Thoracic aorta (tissue), 2 donors: ENCODE measurements at regions not wholly inside any gene's neighbourhood (a gene's known extent, or its start where the extent isn't known, plus 50 kb on each side); places are given as distances from the start of the nearest gene placed in this dataset.

Source experiments
- ATAC-seq: fragments of 150-250 bp; one replicate; pipeline ENCODE4 v1.8.0; 2017; ENCODE audit warnings: low read depth; ENCODE audit not compliant: insufficient number of reproducible peaks, low FRiP score
- DNase-seq: peaks from one replicate; pipeline ENCODE4 v3.0.0-alpha.2; 2020; ENCODE audit warnings: low spot score
- H3K27ac ChIP-seq, 2 donors: fragments of 200-600 bp; sonication (generic); 1 replicate in 1 of 2; 2 replicates in 1 of 2; pipeline ENCODE4 v1.5.1; 2016; ENCODE audit warnings: mild to moderate bottlenecking in 2 of 2, moderate library complexity in 2 of 2
- H3K27me3 ChIP-seq: fragments of 200-600 bp; sonication (generic); replicated peaks from 2 replicates; pipeline ENCODE4 v1.6.0; 2016; ENCODE audit warnings: mild to moderate bottlenecking; ENCODE audit not compliant: insufficient read depth
- H3K36me3 ChIP-seq: fragments of 200-600 bp; sonication (generic); one replicate; pipeline ENCODE4 v1.5.1; 2016
- H3K4me1 ChIP-seq, 2 donors: fragments of 200-600 bp; sonication (generic); 1 replicate in 1 of 2; 2 replicates in 1 of 2; pipeline versions ENCODE4 v1.5.1 to v1.6.0; 2016; ENCODE audit warnings: low read depth in 2 of 2, mild to moderate bottlenecking in 1 of 2; ENCODE audit not compliant: control insufficient read depth in 1 of 2
- H3K4me3 ChIP-seq: fragments of 200-600 bp; sonication (generic); 2 replicates; pipeline ENCODE4 v1.5.1; 2016; ENCODE audit warnings: mild to moderate bottlenecking
- H3K9me3 ChIP-seq: fragments of 200-600 bp; sonication (generic); 2 replicates; pipeline ENCODE4 v1.5.1; 2016
- CTCF ChIP-seq: fragments of 200-600 bp; sonication (generic); IDR thresholded peaks from one replicate; pipeline ENCODE4 v1.5.1; 2019; ENCODE audit warnings: antibody characterized with exemption

GRCh38 chr13:109572389-109572788, 214.0 kb downstream of the IRS2 start:
- DNase-seq (no peak), ATAC-seq (no peak)
- Histone ChIP-seq H3K9me3 (no peaks in the 10 kb centered on the region), H3K4me1 (no peaks in the 10 kb centered on the region), H3K27me3 (no peaks in the 10 kb centered on the region), H3K36me3 (no peaks in the 10 kb centered on the region), H3K4me3 (no peak overlapping the region), H3K27ac (no peak overlapping the region)
- TF ChIP-seq CTCF = no peak

DNA sequence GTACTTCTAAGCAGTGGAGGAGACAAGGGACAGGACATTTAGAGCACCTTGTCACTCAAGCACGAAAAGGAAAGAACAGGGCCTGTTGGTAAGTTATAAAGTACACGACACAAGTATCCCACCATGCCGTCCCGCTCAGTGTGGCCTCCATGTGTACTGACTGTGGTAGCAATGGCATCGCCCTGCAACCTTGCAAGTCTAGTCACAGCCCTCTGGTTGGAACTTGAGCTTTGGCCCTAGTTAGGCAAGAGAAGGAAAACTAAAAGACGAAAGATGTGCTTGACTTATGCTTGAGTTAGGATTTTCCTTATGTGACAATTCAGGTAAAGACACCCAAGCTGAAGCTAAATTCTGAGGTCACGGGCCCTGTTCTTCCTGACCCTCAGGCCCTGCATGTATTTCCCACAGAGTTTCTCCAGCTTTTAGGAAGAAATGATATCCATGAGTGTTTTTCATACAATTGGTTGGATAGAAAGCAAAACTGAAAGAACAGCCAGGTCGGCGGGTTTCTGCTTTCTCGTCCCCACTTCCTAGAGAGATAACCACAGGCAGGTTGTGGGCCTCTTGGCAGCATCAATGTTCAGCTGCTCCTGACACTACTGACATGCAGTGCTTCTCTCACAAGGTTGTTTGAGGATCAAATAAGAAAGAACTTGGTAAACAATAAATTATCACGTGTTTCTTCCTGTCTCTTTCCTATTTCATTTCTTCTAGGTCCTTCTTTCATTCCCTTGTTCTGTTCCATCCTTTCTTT, 216.2 kb downstream of the IRS2 start:
- no peaks in the 10 kb centered on the region for H3K9me3 ChIP-seq
- no peak overlapping the region for H3K27ac ChIP-seq
- no peaks in the 10 kb centered on the region for H3K27me3 ChIP-seq
- DNase-seq = no peak
- no peaks in the 10 kb centered on the region for H3K4me1 ChIP-seq
- no peak for ATAC-seq
- H3K4me3 ChIP-seq = no peak overlapping the region
- TF ChIP-seq CTCF = no peak
- H3K36me3 ChIP-seq = no peaks in the 10 kb centered on the region

- no peak for ATAC-seq
Measured at GRCh38 chr13:109568339-109568818, 218.0 kb downstream of the IRS2 start.

DNA sequence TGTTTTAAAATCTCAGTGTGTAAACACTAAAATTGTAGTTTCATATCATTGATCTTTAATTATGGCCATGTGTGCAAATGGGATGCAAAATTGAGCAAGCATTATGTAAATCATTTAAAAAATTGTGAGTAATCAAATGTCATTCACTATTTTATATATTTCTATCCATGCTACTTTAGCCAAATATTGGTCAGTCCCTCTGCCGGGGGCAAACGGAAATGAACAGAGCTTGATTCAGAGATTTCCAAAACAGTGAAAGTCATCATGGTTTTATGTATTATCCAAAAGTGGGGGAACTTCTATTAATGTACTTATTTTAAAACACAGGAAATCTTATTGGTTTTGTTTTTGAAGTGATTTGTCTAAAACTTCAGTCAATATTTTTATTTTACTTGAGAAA, 219.1 kb downstream of the IRS2 start:
- Histone ChIP-seq H3K9me3 (no peaks in the 10 kb centered on the region), H3K4me1 (no peaks in the 10 kb centered on the region), H3K27ac (no peak overlapping the region), H3K27me3 (no peaks in the 10 kb centered on the region), H3K4me3 (no peak overlapping the region), H3K36me3 (no peaks in the 10 kb centered on the region)
- ATAC-seq (no peak), DNase-seq (no peak)
- TF ChIP-seq CTCF = no peak

More at GRCh38 chr13:109568339-109568818, 218.0 kb downstream of the IRS2 start:
- Histone ChIP-seq H3K4me3 (no peak overlapping the region), H3K27ac (no peak overlapping the region), H3K27me3 (no peaks in the 10 kb centered on the region), H3K9me3 (no peaks in the 10 kb centered on the region), H3K4me1 (no peaks in the 10 kb centered on the region), H3K36me3 (no peaks in the 10 kb centered on the region)
- no peak for TF ChIP-seq CTCF
- no peak for DNase-seq

DNA sequence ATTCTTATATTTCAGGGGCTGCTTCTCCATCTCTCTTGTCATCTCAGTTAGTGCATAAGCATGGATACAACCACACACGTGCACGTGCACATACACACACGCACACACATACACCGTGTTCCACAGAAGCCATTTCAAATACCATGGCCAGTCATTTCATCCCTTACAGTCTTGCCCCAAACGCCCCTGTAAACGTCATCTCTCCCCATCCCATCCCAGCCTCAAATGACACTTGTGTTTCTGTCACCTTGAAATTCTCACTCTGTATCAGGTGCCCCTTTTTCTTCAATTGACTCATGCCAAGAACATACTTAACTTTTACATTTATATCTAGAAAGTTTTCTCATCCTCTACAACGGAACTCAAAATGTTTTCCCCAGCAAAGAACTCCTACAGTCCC, 220.5 kb downstream of the IRS2 start:
- no peak overlapping the region for H3K4me3 ChIP-seq
- H3K4me1 ChIP-seq = no peaks in the 10 kb centered on the region
- H3K27me3 ChIP-seq = no peaks in the 10 kb centered on the region
- no peak for TF ChIP-seq CTCF
- ATAC-seq (no peak), DNase-seq (no peak)
- no peak overlapping the region for H3K27ac ChIP-seq
- no peaks in the 10 kb centered on the region for H3K9me3 ChIP-seq
- H3K36me3 ChIP-seq = no peaks in the 10 kb centered on the region
